LHCN-M2 (cell line): ENCODE measurements at regions not wholly inside any gene's neighbourhood (a gene's known extent, or its start where the extent isn't known, plus 50 kb on each side); places are given as distances from the start of the nearest gene placed in this dataset.

Source experiments
- DNase-seq: peaks from one replicate; pipeline ENCODE4 v3.0.0-alpha.2; 2012; ENCODE audit warnings: low read depth

- peak; percentile 74 for DNase-seq
These were observed 514.4 kb upstream of the B3GALT2 start for GRCh38 chr1:193700710-193701355.

DNA sequence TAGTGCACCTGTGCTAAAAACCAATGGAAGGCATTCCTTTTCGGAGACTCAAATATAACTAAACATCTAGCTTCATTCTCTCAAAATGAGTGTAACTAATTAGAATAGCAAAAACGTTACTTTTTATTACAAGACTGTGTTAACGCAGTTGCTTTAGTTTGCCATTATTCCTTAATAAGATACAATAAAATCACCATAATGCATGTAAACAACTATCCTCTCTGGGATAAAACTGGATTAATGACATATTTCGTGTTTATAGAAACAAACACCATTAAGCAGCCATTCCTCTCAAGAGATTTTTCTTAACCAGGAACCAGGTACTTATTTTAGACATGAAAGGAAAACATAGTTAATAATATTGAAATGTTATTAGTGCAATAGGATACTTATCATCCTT is 512.8 kb upstream of the B3GALT2 start:
- DNase-seq: no peak

- DNase-seq: no peak
These were observed 511.4 kb upstream of the B3GALT2 start for GRCh38 chr1:193697776-193698175.

DNA sequence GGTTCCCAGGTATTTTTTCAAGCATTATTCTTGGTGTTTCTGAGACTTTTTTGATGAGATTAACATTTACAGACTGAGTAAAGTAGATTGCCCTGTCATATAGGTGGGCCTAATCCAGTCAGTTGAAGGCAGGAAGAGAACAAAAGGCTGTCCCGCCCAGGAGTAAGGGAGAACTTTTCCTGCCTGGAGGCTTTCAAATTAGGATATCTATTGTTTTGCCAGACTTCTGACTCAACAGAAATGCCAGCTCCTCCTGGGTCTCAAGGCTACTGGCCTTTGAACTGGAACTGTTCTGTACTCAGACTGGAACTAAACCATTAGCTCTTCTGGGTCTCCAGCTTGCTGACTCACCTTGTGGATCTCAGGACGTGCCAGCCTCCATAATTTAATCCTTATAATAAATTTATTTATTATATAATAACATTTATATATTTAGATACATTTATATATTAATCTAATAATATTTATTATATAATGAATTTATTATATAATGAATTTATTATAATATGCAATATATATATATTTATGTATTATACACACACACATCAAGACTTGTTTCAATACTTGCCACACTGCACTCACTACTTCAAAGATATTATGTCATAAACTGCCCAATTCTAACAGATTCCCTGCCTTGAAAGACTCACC is 510.8 kb upstream of the B3GALT2 start:
- no peak for DNase-seq

- DNase-seq: no peak
These were observed 508.3 kb upstream of the B3GALT2 start for GRCh38 chr1:193694741-193695140.

DNA sequence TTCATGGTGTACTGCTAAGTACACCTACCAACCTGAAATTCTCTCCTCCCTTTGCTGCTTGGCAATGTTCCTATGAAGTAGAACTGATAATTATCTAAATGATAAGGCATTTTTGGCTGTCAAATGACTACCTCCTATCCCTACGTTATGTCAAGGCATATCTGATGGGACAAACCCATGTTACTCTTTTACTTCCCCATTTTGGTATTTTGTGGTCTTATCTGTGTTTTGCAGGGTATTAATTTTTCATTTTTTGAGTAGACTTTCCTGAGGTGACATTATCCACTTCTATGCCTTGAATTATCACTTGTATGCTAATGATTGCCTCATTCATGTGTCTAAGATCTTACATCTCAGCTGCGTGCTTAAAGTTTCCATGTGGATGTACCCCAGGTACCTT is 499.6 kb upstream of the B3GALT2 start:
- no peak for DNase-seq

GRCh38 chr1:193681422-193681821 is 495.0 kb upstream of the B3GALT2 start:
- DNase-seq: no peak

- no peak for DNase-seq
These were observed 494.5 kb upstream of the B3GALT2 start for GRCh38 chr1:193680924-193681316.

- no peak for DNase-seq
These were observed 494.0 kb upstream of the B3GALT2 start for GRCh38 chr1:193680247-193680923.

DNA sequence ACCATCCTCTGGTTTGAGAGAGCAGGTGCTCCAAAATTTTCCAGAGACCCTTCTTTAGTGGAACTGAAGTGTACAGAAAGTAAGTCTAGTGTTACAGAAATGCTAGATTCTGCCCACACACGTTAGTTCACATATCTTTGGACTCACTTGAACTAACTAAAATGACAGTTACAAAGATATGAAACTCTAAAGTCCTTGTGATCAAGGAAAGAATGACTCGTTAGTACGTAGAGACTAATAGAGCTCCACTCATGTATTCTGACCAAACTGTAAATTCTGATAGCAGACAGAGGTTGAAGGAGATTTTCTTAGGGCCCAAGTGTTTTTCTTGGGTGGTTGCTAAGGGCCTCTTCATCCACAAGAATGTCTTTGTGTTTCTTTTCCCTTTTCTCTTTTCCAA is 491.5 kb upstream of the B3GALT2 start:
- no peak for DNase-seq

GRCh38 chr1:193676996-193677549 is 490.7 kb upstream of the B3GALT2 start:
- no peak for DNase-seq

DNA sequence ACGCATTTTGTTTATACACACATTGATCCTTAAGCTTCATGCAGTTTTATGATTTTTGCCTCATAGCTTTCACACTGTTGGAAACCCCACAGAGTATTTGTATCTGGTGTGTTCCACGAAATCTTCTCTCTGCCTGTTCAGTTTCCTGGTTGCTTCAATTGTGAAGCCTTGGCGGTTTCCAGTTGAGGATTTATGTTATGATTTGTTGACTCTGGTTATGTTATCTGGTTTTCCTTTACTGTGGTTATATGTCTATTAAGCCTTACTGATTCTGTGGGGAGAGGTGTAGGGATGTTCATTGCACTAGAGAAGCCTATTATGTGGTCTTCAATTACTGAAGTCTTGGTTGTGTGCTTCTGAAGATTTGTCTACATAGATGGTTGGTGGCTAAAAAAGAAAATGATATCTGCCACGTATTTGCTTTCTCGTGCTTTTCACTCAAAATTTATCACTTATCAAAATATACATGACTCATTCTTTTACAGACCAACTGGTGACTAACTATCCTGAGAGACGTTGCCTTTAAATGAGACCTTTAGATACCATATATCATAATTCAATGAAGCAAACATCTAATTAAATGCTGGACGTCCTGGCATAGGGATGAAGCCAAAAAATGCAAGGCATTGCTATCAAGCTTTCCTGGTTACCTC is 488.0 kb upstream of the B3GALT2 start:
- DNase-seq: peak; percentile 29

DNA sequence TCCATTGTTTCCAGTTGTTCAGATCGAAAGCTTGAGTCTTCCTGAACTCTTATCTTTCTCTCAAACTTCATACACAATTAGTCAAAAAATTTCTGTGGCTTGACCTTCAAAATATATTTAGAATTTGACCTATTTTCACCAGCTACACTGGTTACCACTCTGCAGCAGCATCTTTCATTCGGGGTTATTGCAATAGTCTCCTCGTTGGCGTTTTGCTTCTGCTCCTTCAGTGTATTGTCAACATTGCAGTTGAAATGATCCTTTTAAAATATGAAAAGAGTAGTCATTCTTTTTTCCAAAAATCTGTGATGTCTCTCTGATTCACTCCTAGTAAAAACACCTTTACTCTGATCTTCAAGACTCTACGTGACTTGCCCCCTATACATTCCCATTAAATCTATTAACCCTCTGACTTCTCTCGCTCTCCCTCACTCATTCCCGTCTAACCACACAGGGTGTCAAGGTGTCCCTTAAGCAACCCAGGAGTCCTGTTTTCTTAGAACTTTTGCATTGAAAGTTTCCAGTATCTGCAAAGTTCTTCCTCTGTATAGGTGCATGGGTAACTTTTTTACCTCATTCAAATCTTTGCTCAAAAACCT is 480.2 kb upstream of the B3GALT2 start:
- no peak for DNase-seq

GRCh38 chr1:193663965-193664364 is 477.6 kb upstream of the B3GALT2 start:
- no peak for DNase-seq

DNA sequence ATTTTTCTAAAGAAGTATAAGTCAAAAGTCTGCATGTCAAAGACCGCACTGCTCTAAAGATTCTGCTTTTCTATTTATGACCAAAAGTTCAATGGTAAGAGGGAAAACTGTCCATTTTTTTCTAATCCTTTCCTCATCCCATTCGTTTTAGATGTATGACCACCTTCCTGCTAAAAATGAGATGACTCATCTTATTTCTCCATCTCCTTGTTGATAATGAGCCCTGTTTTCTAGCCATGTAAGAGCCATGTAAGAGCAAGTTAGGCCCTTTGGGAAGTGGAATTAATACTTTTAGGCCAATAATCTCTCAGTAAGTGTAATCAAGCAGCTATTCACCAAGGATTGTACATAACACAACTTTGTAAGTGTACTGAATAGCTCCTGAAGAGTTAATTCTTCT is 475.6 kb upstream of the B3GALT2 start:
- DNase-seq: no peak

DNA sequence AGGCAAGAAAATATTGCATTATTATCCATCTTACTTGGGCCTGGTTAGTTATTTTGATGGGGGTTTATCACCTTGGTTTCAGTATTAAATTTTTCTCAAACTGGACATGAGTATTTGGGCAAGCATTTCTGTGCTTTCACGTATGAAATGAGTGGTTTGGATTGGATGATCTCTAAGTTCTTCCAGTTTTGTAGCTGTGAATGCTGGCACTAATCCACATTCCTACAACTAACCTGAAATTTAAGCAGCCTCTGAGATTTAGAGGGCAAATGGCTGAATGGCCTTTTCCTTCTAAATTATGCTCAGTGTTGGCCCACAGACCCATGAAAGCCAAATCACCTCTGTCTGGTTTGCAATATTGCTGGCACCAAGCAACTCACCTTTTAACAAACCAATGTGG is 475.0 kb upstream of the B3GALT2 start:
- DNase-seq: no peak

DNA sequence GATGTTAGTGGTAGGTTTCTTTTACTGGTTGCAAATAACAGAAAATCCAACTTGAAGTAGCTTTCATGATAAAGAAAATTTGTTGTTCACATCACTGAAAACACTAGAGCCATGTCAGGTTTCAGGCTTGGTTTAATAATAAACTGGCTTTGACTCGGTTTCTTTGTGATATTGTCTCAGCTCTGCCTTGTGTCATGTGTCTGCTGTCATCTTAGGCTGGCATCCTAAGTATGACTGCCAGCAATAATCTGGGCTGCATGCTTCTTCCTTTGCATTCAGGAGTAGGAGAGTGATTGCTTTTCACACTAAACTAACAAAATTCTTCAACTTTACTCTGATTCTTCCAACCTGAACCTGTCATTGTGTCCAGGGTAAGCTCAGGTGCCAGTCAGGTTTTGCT is 474.0 kb upstream of the B3GALT2 start:
- DNase-seq: no peak

DNA sequence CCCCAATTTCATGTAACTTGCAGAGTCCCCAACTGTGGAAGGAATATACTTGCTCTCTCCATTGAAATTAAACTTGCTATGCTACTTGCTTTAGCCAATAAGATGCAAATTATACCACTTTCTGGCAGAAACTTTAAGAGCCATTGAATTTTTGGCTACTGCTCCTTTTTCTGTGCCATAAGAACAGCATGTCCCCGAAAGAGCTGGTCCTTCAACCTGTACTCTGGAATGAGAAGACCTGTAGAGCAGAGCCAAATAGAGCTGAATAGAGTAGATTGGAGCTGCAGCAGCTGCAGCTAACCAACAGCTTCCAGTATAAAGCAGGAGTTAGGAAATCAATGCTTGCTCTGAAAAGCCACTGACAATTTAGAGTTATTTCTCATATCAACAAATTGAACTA is 472.3 kb upstream of the B3GALT2 start:
- DNase-seq: no peak

GRCh38 chr1:193658081-193658480 is 471.7 kb upstream of the B3GALT2 start:
- DNase-seq: no peak

GRCh38 chr1:193657552-193657951 is 471.1 kb upstream of the B3GALT2 start:
- DNase-seq: no peak

DNA sequence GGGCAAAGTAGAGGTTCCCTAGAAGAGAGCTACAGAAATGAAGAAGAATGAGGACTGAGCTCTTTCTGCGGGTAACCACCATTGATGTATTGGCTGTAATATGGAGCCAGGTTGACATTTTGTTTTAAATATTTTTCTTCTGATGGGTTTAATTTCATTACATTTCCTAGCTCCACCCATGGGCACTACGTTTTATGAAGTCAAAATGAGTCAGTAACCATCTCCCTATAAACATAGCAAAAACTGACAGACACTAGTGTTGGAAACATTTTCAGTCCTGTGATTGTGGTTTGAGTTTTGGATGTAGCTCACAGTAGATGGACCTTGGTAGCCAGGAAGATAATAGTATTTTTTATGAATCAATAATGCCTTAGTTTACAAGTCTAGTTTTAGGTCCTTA is 470.4 kb upstream of the B3GALT2 start:
- no peak for DNase-seq
